Panc1 (cell line): ENCODE measurements at regions not wholly inside any gene's neighbourhood (a gene's known extent, or its start where the extent isn't known, plus 50 kb on each side); places are given as distances from the start of the nearest gene placed in this dataset.

Experiments
- POLR2AphosphoS5 ChIP-seq: IDR thresholded peaks from 2 replicates; pipeline ENCODE4 v1.6.1; 2012; ENCODE audit warnings: mild to moderate bottlenecking, low read depth, low read length, moderate library complexity
- SIN3A ChIP-seq: IDR thresholded peaks from 2 replicates; pipeline ENCODE4 v1.6.1; 2012; ENCODE audit warnings: low read depth, mild to moderate bottlenecking, low read length, moderate library complexity, borderline replicate concordance; ENCODE audit not compliant: insufficient read depth
- TF ChIP-seq, protein P1 (sequence below): fragments of 450-650 bp; IDR thresholded peaks from 2 replicates; pipeline ENCODE4 v1.5.1; 2017; ENCODE audit warnings: mild to moderate bottlenecking
- TF ChIP-seq, protein P2 (sequence below), 2 experiments: IDR thresholded peaks; 2 replicates each; pipeline ENCODE4 v1.6.1; 2011 to 2012; ENCODE audit warnings: low read depth in 2 of 2, control low read depth in 1 of 2, low read length in 1 of 2, mild to moderate bottlenecking in 1 of 2, moderate library complexity in 1 of 2; ENCODE audit not compliant: insufficient read depth in 1 of 2

DNA sequence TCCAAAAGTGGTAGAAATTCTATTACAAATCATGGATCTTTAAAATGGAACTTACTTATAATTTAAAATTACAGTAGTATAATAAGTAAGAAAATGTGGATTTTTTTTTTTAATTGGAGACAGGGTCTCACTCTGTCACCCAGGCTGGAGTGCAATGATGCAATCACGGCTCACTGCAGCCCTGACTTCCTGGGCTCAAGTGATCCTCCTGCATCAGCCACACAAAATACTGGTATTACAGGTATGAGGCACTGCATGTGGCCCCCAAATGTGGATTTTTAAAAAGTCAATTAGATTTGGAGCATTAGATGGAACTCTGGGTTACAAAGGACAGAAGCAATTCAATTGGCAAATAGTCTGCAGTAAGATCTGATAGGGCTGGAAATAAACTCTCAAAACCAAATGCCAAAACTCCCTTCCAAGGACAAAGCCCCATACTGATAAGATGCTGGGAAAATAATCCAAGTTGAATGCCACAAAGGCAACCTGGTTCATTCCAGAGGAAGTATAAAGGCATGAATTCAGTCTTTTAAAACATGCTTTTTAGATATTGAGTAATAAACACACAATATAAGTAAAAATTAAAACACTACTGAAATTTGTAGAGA, 294.2 kb downstream of the ZNF248 start:
- TF ChIP-seq, protein P1, sequence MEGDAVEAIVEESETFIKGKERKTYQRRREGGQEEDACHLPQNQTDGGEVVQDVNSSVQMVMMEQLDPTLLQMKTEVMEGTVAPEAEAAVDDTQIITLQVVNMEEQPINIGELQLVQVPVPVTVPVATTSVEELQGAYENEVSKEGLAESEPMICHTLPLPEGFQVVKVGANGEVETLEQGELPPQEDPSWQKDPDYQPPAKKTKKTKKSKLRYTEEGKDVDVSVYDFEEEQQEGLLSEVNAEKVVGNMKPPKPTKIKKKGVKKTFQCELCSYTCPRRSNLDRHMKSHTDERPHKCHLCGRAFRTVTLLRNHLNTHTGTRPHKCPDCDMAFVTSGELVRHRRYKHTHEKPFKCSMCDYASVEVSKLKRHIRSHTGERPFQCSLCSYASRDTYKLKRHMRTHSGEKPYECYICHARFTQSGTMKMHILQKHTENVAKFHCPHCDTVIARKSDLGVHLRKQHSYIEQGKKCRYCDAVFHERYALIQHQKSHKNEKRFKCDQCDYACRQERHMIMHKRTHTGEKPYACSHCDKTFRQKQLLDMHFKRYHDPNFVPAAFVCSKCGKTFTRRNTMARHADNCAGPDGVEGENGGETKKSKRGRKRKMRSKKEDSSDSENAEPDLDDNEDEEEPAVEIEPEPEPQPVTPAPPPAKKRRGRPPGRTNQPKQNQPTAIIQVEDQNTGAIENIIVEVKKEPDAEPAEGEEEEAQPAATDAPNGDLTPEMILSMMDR: no peak
- TF ChIP-seq SIN3A: no peak
- TF ChIP-seq POLR2AphosphoS5: no peak
- TF ChIP-seq, protein P2, sequence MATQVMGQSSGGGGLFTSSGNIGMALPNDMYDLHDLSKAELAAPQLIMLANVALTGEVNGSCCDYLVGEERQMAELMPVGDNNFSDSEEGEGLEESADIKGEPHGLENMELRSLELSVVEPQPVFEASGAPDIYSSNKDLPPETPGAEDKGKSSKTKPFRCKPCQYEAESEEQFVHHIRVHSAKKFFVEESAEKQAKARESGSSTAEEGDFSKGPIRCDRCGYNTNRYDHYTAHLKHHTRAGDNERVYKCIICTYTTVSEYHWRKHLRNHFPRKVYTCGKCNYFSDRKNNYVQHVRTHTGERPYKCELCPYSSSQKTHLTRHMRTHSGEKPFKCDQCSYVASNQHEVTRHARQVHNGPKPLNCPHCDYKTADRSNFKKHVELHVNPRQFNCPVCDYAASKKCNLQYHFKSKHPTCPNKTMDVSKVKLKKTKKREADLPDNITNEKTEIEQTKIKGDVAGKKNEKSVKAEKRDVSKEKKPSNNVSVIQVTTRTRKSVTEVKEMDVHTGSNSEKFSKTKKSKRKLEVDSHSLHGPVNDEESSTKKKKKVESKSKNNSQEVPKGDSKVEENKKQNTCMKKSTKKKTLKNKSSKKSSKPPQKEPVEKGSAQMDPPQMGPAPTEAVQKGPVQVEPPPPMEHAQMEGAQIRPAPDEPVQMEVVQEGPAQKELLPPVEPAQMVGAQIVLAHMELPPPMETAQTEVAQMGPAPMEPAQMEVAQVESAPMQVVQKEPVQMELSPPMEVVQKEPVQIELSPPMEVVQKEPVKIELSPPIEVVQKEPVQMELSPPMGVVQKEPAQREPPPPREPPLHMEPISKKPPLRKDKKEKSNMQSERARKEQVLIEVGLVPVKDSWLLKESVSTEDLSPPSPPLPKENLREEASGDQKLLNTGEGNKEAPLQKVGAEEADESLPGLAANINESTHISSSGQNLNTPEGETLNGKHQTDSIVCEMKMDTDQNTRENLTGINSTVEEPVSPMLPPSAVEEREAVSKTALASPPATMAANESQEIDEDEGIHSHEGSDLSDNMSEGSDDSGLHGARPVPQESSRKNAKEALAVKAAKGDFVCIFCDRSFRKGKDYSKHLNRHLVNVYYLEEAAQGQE (IDR thresholded peaks at IDR 0.05; ENCODE audit: insufficient read depth in 1 of 2, low read depth in 2 of 2, low read length in 1 of 2): no peak
